ENCODE measurements at regions not wholly inside any gene's neighbourhood (a gene's known extent, or its start where the extent isn't known, plus 50 kb on each side); places are given as distances from the start of the nearest gene placed in this dataset.

DNA sequence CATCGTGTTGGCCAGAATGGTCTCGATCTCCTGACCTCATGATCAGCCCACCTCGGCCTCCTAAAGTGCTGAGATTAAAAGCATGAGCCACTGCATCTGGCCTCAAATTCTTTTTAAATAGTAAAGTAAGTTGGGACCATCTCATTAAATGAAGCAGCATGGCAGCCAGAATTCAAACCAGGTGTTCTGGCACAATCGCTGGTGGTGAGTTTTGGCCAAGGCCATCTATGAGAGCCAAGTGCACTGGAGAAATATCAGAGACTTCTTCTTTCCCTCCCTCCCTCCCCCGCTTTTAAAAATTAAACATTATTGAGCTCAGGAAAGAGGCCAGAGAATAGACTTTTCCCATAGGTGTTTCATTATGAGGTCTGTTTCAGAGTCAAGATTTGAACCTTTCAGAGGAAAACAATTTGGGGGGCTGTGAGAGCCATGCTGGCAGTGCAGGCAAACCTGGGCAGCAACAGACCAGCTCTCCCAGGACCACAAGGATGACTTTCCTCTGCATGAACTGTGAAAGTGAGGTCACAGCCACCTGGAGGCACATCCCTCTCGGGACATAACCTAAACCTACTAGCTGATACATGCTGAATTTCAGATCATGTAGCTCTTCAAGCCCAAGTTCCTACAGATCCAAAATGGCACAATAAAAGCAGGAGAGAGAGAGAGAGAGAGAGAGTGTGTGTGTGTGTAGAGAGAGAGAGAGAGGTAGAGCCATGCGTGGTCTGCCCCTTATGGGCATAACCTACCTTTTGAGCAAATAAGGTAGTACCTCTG lies 94.6 kb upstream of the DMRT1 start:
- TF ChIP-seq NFIC (IDR thresholded peaks at IDR 0.05): no peak
- no peak for TF ChIP-seq YY1 (IDR thresholded peaks at IDR 0.05; ENCODE audit: low read depth)
- TF ChIP-seq ZBTB7A (IDR thresholded peaks at IDR 0.05; ENCODE audit: low read depth): no peak
- TF ChIP-seq, protein P1, sequence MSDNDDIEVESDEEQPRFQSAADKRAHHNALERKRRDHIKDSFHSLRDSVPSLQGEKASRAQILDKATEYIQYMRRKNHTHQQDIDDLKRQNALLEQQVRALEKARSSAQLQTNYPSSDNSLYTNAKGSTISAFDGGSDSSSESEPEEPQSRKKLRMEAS (IDR thresholded peaks at IDR 0.05): no peak
- no peak for TF ChIP-seq RAD21 (IDR thresholded peaks at IDR 0.05; ENCODE audit: low read depth)
- TF ChIP-seq, protein P2, sequence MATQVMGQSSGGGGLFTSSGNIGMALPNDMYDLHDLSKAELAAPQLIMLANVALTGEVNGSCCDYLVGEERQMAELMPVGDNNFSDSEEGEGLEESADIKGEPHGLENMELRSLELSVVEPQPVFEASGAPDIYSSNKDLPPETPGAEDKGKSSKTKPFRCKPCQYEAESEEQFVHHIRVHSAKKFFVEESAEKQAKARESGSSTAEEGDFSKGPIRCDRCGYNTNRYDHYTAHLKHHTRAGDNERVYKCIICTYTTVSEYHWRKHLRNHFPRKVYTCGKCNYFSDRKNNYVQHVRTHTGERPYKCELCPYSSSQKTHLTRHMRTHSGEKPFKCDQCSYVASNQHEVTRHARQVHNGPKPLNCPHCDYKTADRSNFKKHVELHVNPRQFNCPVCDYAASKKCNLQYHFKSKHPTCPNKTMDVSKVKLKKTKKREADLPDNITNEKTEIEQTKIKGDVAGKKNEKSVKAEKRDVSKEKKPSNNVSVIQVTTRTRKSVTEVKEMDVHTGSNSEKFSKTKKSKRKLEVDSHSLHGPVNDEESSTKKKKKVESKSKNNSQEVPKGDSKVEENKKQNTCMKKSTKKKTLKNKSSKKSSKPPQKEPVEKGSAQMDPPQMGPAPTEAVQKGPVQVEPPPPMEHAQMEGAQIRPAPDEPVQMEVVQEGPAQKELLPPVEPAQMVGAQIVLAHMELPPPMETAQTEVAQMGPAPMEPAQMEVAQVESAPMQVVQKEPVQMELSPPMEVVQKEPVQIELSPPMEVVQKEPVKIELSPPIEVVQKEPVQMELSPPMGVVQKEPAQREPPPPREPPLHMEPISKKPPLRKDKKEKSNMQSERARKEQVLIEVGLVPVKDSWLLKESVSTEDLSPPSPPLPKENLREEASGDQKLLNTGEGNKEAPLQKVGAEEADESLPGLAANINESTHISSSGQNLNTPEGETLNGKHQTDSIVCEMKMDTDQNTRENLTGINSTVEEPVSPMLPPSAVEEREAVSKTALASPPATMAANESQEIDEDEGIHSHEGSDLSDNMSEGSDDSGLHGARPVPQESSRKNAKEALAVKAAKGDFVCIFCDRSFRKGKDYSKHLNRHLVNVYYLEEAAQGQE (IDR thresholded peaks at IDR 0.05; ENCODE audit: low read depth): no peak
- TF ChIP-seq, protein P3, sequence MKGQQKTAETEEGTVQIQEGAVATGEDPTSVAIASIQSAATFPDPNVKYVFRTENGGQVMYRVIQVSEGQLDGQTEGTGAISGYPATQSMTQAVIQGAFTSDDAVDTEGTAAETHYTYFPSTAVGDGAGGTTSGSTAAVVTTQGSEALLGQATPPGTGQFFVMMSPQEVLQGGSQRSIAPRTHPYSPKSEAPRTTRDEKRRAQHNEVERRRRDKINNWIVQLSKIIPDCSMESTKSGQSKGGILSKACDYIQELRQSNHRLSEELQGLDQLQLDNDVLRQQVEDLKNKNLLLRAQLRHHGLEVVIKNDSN (IDR thresholded peaks at IDR 0.05): no peak
- no peak for TF ChIP-seq TEAD4 (IDR thresholded peaks at IDR 0.05)
- TF ChIP-seq CREB1 (IDR thresholded peaks at IDR 0.05; ENCODE audit: low read depth): no peak
- no peak for TF ChIP-seq EP300 (IDR thresholded peaks at IDR 0.05; ENCODE audit: borderline replicate concordance)
- no peak for TF ChIP-seq TAF1 (IDR thresholded peaks at IDR 0.05; ENCODE audit: low read depth)
- TF ChIP-seq TCF12 (IDR thresholded peaks at IDR 0.05; ENCODE audit: low read depth): no peak
- no peak for TF ChIP-seq FOXM1 (IDR thresholded peaks at IDR 0.05; ENCODE audit: borderline replicate concordance, low read depth)

DNA sequence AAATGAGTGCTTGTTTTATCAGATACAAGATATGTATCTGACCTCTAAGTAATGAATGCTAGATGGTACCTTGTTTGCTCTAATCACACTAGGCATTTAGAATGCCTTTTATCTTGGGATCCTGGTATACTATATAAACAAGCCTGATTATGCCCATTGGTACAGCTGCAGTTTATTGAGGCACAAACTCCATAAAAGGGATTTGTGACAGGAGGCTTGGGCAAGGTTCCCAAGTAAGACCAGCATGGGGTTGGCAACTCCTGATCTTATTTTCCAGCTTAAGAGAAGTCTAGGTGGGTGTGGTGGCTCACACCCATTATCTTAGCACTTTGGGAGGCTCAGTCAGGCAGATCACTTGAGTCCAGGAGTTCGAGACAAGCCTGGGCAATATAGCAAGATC lies 93.9 kb upstream of the DMRT1 start:
- no peak for TF ChIP-seq CEBPB (IDR thresholded peaks at IDR 0.05)
- TF ChIP-seq EP300 (IDR thresholded peaks at IDR 0.05; ENCODE audit: borderline replicate concordance): no peak
- TF ChIP-seq RAD21 (IDR thresholded peaks at IDR 0.05; ENCODE audit: low read depth): no peak
- TF ChIP-seq, protein P3 (IDR thresholded peaks at IDR 0.05): no peak
- no peak for TF ChIP-seq NFIC (IDR thresholded peaks at IDR 0.05)

DNA sequence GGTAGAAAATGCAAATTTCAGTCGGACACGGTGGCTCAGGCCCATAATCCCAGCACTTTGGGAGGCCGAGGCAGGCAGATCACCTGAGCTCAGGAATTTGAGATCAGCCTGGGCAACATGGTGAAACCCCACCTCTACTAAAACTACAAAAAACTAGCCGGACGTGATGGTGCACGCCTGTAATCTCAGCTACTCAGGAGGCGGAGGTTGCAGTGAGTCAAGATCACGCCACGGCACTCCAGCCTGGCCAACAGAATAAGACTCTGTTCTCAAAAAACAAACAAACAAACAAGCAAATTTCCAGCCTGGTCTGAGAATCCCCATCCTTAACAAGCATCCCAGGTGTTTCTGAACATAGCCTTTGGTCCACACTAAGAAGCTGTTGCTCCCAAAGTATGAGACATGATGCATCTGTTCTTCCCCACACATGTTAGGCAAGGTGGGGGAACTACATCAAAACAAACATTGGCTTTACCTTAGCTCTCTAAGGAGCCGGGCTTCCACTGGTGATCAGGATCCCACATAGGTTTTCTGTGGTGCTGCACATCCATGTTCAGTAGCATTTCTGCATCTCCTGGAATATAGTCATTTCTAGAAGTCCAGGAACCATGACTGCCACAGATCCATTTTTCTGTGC lies 92.5 kb upstream of the DMRT1 start:
- TF ChIP-seq EP300 (IDR thresholded peaks at IDR 0.05; ENCODE audit: borderline replicate concordance) (no peak), YY1 (IDR thresholded peaks at IDR 0.05; ENCODE audit: low read depth) (no peak), EGR1 (IDR thresholded peaks at IDR 0.05) (no peak), FOXM1 (IDR thresholded peaks at IDR 0.05; ENCODE audit: borderline replicate concordance, low read depth) (no peak), TAF1 (IDR thresholded peaks at IDR 0.05; ENCODE audit: low read depth) (no peak), NFIC (IDR thresholded peaks at IDR 0.05) (no peak), TCF12 (IDR thresholded peaks at IDR 0.05; ENCODE audit: low read depth) (no peak), RAD21 (IDR thresholded peaks at IDR 0.05; ENCODE audit: low read depth) (no peak)
- TF ChIP-seq, protein P1 (IDR thresholded peaks at IDR 0.05): no peak
- TF ChIP-seq, protein P3 (IDR thresholded peaks at IDR 0.05): no peak

DNA sequence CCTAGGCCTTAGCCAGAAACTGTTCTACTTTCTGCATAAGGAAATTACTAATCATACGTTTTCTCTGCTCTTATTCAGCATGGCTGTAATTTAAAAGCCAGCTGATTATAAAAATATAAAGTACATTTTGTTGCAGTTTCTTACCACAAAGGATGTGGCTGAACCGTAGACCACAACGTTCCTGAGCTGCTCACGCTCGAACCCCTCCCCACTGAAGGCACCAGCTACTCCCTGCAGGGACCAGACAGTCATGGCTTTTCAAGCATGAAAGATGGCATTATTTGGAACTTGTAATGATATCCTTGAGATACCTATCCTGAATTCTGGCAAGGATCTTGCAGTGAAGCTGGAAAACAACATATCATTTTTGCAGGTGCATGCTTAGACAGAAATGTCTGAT lies 91.8 kb upstream of the DMRT1 start:
- TF ChIP-seq TAF1 (IDR thresholded peaks at IDR 0.05; ENCODE audit: low read depth) (no peak), NFIC (IDR thresholded peaks at IDR 0.05) (no peak), ZBTB7A (IDR thresholded peaks at IDR 0.05; ENCODE audit: low read depth) (no peak), CREB1 (IDR thresholded peaks at IDR 0.05; ENCODE audit: low read depth) (no peak), FOXM1 (IDR thresholded peaks at IDR 0.05; ENCODE audit: borderline replicate concordance, low read depth) (no peak), RAD21 (IDR thresholded peaks at IDR 0.05; ENCODE audit: low read depth) (no peak), EGR1 (IDR thresholded peaks at IDR 0.05) (no peak), TCF12 (IDR thresholded peaks at IDR 0.05; ENCODE audit: low read depth) (no peak)
- TF ChIP-seq, protein P3 (IDR thresholded peaks at IDR 0.05): no peak
- TF ChIP-seq, protein P2 (IDR thresholded peaks at IDR 0.05; ENCODE audit: low read depth): no peak
